Nephron (organoid): ENCODE measurements at regions not wholly inside any gene's neighbourhood (a gene's known extent, or its start where the extent isn't known, plus 50 kb on each side); places are given as distances from the start of the nearest gene placed in this dataset.

Experiments
- H3K27ac Mint-ChIP-seq, 3 experiments: 2 replicates each; pipeline ENCODE4 v1.8.0; 2020; ENCODE audit warnings: mixed read lengths in 3 of 3, mild to moderate bottlenecking in 2 of 3, moderate library complexity in 1 of 3
- H3K27me3 Mint-ChIP-seq: 2 replicates; pipeline ENCODE4 v1.8.0; 2021; ENCODE audit warnings: low read depth, mild to moderate bottlenecking, moderate library complexity, mixed read lengths
- H3K36me3 Mint-ChIP-seq: 2 replicates; pipeline ENCODE4 v1.8.0; 2020; ENCODE audit warnings: low read depth, mixed read lengths
- H3K4me1 Mint-ChIP-seq: 2 replicates; pipeline ENCODE4 v1.8.0; 2020; ENCODE audit warnings: mixed read lengths
- H3K4me3 Mint-ChIP-seq, 3 experiments: 2 replicates each; pipeline ENCODE4 v1.8.0; 2020; ENCODE audit warnings: mild to moderate bottlenecking in 3 of 3, mixed read lengths in 3 of 3, moderate library complexity in 2 of 3
- H3K9me3 Mint-ChIP-seq: 2 replicates; pipeline ENCODE4 v1.8.0; 2020; ENCODE audit warnings: mixed read lengths
- TF ChIP-seq, protein P1 (sequence below), 3 experiments: fragments of 200-600 bp; sonication (generic); IDR thresholded peaks; one replicate each; pipeline ENCODE4 v1.5.0; 2021; ENCODE audit warnings: antibody characterized with exemption in 3 of 3; ENCODE audit not compliant: unreplicated experiment in 3 of 3

DNA sequence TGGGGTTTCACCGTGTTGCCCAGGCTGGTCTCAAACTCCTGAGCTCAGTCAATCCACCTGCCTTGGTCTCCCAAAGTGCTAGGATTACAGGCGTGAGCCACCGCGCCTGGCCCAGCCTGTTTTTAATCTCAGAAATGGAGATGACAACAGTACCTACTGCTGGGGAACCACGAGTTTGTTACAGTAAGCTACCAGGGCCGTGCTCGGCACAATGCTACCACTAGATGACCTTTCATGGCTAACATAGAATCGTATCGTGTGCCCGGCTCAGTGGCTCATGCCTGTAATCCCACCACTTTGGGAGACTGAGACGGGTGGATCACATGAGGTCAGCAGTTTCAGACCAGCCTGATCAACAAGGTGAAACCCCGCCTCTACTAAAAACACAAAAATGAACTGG is 90.8 kb upstream of the SLC34A2 start:
- no peaks in the 10 kb centered on the region for H3K36me3 Mint-ChIP-seq
- H3K27ac Mint-ChIP-seq = no peak overlapping the region
- no peaks in the 10 kb centered on the region for H3K9me3 Mint-ChIP-seq
- H3K27me3 Mint-ChIP-seq = peaks cover 4% of the 10 kb centered on the region
- TF ChIP-seq, protein P1, sequence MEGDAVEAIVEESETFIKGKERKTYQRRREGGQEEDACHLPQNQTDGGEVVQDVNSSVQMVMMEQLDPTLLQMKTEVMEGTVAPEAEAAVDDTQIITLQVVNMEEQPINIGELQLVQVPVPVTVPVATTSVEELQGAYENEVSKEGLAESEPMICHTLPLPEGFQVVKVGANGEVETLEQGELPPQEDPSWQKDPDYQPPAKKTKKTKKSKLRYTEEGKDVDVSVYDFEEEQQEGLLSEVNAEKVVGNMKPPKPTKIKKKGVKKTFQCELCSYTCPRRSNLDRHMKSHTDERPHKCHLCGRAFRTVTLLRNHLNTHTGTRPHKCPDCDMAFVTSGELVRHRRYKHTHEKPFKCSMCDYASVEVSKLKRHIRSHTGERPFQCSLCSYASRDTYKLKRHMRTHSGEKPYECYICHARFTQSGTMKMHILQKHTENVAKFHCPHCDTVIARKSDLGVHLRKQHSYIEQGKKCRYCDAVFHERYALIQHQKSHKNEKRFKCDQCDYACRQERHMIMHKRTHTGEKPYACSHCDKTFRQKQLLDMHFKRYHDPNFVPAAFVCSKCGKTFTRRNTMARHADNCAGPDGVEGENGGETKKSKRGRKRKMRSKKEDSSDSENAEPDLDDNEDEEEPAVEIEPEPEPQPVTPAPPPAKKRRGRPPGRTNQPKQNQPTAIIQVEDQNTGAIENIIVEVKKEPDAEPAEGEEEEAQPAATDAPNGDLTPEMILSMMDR (IDR thresholded peaks at IDR 0.05; ENCODE audit: unreplicated experiment in 3 of 3) = no peak
- no peak overlapping the region for H3K4me3 Mint-ChIP-seq
- H3K4me1 Mint-ChIP-seq = no peaks in the 10 kb centered on the region

DNA sequence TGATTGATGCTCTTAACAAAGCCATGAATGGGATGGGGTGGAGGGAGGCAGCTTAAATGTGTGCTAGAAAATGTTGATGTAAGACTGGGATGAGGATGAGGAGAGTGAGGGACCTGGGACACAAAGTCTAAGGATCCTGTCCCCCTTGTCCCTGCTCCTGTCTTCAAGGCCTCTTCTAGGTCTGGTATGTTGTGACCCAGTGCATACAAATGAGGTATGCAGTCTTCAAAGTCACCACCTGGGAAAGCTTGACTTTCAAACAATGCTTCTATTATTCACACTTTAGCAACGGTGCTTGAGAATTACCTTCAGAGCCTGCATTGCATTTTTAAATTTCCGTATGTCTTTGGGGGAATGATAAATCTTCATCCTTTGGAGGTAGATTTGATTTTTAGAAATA is 88.4 kb upstream of the SLC34A2 start:
- H3K36me3 Mint-ChIP-seq = no peaks in the 10 kb centered on the region
- H3K4me3 Mint-ChIP-seq = no peak overlapping the region
- TF ChIP-seq, protein P1 (IDR thresholded peaks at IDR 0.05; ENCODE audit: unreplicated experiment in 3 of 3) = no peak
- H3K27ac Mint-ChIP-seq = peak overlapping the region in 1 of 3 experiments; percentile 54
- no peaks in the 10 kb centered on the region for H3K4me1 Mint-ChIP-seq
- H3K27me3 Mint-ChIP-seq = no peaks in the 10 kb centered on the region
- no peaks in the 10 kb centered on the region for H3K9me3 Mint-ChIP-seq

DNA sequence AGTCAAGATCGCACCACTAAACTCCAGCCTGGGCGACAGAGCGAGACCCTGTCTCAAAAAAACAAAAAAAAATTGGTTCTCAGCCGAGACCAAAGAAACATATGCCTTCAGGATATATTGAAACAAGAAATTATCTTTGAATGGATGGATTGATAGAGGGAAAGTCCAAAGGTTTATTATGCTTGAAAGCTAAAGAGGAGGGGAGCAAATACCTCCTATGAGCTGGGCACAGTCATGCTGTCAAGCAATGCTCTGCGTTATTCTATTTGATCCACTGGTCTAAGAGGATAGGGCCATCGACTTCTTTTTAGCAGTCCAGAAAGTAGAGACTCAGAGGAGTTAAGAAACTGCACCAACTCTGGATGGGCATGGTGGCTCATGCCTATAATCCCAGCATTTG is 85.9 kb upstream of the SLC34A2 start:
- no peaks in the 10 kb centered on the region for H3K9me3 Mint-ChIP-seq
- TF ChIP-seq, protein P1 (IDR thresholded peaks at IDR 0.05; ENCODE audit: unreplicated experiment in 3 of 3) = no peak
- no peak overlapping the region for H3K4me3 Mint-ChIP-seq
- no peaks in the 10 kb centered on the region for H3K36me3 Mint-ChIP-seq
- no peaks in the 10 kb centered on the region for H3K27me3 Mint-ChIP-seq
- no peaks in the 10 kb centered on the region for H3K4me1 Mint-ChIP-seq
- H3K27ac Mint-ChIP-seq = no peak overlapping the region

DNA sequence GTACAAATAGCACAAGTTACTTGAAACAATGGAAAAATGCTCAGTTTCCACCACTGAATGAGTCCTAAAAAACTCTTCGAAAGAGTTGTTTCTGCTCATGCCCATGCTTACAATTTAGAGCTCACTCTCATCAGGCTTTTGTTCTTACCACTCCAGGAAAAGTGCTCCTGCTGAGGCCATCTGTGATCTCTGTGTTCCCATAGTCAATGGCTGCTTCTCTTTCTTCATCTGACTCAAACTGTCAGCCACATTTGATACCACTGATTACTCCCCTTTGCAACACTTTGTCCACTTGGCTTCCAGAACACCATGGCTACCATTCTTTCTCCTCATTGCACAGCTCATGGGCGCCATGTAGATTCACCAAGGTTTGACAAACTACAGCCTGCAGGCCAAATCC is 80.0 kb upstream of the SLC34A2 start:
- TF ChIP-seq, protein P1 (IDR thresholded peaks at IDR 0.05; ENCODE audit: unreplicated experiment in 3 of 3) = no peak
- Mint-ChIP-seq H3K9me3 (no peaks in the 10 kb centered on the region), H3K36me3 (no peaks in the 10 kb centered on the region), H3K27me3 (no peaks in the 10 kb centered on the region), H3K4me1 (no peaks in the 10 kb centered on the region), H3K4me3 (no peak overlapping the region), H3K27ac (no peak overlapping the region)

DNA sequence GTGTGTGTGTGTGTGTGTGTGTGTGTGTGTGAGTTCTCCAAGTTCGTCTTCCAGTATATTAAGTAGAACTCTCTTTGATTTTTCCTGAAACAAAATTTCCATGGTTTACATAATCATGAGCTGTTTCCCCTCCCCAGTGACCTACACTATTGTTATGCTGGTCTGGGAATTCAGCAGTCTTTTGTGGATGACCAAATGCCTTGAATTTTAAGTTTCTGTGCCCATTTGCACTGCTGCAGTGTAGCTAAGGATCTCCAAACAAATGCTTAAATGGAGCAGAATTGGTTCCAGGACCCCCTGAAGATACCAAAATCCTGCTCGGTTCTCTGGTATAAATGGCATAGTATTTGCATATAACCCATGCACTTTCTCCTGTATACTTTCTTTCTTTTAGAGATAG is 77.2 kb upstream of the SLC34A2 start:
- no peaks in the 10 kb centered on the region for H3K36me3 Mint-ChIP-seq
- H3K4me3 Mint-ChIP-seq = no peak overlapping the region
- no peaks in the 10 kb centered on the region for H3K9me3 Mint-ChIP-seq
- no peaks in the 10 kb centered on the region for H3K4me1 Mint-ChIP-seq
- TF ChIP-seq, protein P1 (IDR thresholded peaks at IDR 0.05; ENCODE audit: unreplicated experiment in 3 of 3) = no peak
- no peaks in the 10 kb centered on the region for H3K27me3 Mint-ChIP-seq
- H3K27ac Mint-ChIP-seq = no peak overlapping the region

DNA sequence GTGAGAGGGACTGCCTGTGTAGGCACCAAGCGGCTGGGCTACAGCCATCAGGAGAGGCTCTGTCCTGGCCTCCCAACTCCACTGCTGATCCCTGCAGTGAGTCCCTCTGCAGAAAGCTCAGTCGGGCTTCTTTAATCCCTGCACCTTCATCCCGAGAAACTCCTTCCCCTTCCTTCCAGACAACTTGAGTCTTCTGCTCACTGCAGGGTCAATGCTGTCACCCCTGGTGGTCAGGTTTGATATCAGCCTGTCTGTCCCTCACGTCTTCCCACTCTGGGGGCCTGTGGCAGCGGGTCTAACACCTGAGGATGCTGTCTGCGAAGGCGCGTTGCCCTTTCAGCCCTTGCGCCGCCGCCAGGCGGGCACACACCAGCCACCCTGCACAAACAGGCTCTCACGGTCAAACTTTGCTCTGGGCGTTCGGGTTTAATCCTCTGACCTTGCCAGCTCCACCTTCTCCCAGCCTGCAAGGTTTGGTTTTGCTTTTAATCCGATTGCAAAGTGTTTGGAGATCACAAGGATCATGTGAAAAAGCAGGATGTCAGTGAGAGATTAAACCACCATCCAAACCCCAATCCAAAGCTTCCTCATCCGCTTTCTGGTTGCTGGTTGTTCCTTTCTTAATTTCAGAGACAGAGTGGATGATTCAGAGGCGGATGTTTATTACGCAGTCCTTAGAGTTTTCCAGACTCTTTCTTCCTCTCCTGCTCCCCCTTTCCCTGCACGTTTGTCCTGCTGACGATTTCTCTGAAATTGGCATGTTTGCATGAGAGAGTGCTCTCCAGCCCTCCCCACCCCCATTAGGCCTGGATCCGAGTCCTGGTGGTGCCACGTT is 74.8 kb upstream of the SLC34A2 start:
- Mint-ChIP-seq H3K36me3 (no peaks in the 10 kb centered on the region), H3K27me3 (no peaks in the 10 kb centered on the region), H3K9me3 (no peaks in the 10 kb centered on the region), H3K27ac (no peak overlapping the region), H3K4me1 (no peaks in the 10 kb centered on the region), H3K4me3 (no peak overlapping the region)
- TF ChIP-seq, protein P1 (IDR thresholded peaks at IDR 0.05; ENCODE audit: unreplicated experiment in 3 of 3) = no peak
